D341Med (cell line): ENCODE measurements at regions not wholly inside any gene's neighbourhood (a gene's known extent, or its start where the extent isn't known, plus 50 kb on each side); places are given as distances from the start of the nearest gene placed in this dataset.

Experiments used
- DNase-seq: peaks from one replicate; pipeline ENCODE4 v3.0.0; 2012; ENCODE audit warnings: low spot score

- no peak for DNase-seq
These were observed 1741.8 kb upstream of the CDH9 start for GRCh38 chr5:28780083-28780692.

GRCh38 chr5:28779161-28779754 is 1740.9 kb upstream of the CDH9 start:
- DNase-seq: peak; percentile 51

- no peak for DNase-seq
These were observed 1731.9 kb upstream of the CDH9 start for GRCh38 chr5:28770307-28770706.

DNA sequence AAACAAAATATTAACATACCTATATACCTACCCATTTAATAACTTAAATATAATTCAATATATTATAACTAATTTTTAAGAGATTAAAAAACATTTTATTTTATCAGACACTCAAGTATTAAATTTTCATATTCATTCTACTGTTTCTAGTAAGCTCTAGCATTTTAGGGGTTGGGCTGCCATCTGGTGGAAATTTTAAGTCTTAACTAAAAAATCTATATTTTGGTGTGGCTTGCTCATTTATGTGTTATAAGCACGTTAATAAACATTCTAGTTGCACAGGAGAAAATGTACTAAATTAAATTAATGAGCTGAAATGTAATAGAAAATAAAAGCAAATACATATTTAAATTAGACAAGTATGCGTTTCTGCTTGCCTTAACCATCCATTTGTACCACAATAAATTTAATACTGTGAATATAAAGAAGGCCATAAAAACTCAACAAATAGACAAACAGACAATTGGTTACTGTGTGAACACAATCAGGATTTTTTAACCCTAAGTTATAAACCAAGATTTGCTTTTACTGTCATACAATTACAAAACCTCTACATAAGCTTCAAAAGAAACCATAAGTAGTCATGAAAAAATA is 1728.3 kb upstream of the CDH9 start:
- DNase-seq: peak; percentile 8

DNA sequence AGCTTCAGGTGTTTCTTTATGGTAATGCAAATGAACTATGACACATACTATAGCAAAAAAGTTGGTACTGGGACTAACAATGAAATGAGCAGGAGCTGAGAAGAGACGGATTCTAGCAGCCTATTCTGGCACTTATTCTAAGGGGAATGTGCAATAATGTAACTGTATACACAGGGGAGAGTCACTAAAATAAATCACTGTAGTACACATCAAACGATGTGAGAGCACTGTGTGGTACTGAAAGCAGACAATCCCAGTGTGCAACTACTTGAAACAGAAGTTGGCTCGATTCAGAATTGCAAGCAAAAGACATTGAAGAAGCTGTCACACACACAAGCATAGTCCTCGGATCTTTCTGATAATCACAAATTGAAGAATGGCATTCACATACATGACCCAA is 1713.0 kb upstream of the CDH9 start:
- no peak for DNase-seq

DNA sequence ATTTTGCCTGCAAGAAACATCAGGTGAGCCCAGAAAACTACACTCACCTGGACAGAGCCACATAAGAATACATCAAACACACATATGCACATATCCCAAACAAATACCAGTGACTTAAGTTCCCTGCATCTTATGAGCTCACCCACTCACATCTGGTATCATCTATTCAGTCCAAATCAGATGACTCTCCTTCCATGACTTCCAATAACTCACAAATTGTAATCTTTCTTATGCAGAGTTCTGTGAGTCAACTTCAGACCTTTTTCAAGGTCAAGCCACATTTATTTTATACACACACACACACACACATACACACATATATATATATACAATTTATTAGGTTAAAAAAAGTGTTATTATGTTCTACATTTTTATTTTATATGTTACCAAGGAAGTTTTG is 1711.9 kb upstream of the CDH9 start:
- DNase-seq: no peak

- no peak for DNase-seq
These were observed 1710.1 kb upstream of the CDH9 start for GRCh38 chr5:28748446-28748845.

DNA sequence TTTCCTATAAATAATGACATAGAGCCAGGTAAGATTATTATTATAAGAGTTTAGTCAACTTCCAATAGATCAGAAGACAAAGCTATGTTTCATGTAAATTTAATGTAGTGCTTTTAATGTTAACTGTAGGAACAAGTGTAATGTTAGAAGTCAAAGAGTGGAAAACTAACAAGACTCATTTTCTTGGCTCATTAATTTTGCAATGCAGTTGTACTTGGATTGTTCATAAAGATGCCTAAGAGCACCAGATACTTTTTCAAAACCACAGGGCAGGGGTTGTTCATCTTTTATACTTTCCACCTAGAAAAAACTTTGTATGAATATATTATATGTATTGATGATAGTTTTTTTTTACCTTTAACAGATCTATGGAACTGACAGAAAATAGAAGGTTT is 1705.3 kb upstream of the CDH9 start:
- no peak for DNase-seq

DNA sequence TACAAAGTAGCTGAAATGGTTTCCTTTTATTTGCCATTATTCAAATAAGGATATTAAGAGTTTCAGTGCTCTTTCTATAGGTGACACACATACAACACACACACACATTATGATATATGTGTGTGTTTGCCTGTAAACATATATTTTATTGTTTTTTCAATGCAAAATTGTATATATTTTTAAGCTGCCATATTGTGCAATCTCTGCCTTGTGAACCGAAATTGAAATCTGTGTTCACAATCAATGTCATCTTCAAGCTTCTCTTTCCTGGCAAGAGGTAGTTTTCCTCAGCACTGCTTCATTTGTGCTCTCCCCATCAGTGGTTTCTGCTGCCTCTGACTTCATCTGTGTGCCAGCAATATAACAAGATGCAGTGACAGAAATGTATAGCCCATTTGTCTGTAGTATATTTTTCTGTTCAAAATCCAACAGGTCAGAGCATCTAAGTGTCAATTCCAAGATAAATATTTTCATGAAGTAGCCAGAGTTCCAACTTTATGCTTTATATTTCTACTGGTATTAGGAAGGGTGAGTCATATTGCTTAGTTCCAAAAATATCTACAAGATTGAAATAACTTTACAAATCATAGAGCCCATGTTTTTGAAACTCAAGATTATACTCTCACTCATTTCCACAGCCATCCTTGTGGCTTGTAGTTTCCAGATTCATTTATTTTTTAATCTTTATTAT is 1704.8 kb upstream of the CDH9 start:
- no peak for DNase-seq

GRCh38 chr5:28737682-28738081 is 1699.3 kb upstream of the CDH9 start:
- DNase-seq: no peak

GRCh38 chr5:28737222-28737621 is 1698.8 kb upstream of the CDH9 start:
- no peak for DNase-seq

DNA sequence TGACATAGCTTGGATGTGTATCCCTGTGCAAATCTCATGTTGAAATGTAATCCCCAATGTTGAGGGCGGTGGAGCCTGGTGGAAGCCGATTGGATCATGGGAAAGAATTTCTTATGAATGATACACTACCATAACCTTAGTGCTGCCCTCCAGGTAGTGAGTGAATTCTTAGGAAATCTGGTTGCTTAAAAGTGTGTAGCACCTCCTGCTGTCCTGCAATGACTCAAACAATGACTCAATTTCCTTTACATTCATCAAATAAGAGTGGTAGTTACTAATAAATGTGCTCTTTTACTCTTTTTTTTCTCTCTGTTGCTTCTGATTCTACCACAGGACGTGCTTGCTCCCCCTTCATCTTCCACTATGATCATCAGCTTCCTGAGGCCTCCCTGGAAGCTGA is 1696.0 kb upstream of the CDH9 start:
- DNase-seq: no peak

DNA sequence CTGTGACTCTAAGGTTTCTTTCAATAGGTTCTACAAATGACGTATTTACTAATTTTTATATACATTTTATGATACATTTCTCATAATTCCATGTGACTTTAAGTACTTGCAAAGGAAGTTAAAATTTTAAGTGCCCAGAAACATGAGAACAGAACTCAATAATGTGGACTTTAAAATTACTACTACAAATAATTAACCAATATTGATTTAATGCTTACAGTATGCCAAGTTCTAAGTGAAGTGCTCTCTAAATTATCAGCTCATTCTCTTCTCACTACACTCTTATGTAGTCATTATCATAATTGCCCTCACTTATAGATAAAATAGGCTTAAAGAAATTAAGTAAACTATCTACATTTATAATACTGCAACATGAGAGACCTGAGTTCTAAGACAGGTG is 1690.7 kb upstream of the CDH9 start:
- no peak for DNase-seq

DNA sequence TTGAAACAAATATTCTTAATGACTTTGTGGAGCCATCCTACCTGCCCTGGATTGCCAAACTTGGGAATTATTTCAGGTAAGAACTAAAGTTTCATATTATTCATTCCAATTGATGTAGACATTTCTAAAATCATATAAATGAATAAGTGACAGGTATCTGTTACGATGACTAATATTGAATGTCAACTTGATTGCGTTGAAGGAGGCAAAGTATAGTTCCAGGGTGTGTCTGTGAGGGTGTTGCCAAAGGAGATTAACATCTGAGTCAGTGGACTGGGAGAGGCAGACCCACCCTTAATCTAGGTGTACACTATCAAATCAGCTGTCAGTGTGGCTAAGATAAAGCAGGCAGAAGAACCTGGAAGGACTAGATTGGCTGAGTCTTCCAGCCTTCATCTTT is 1688.4 kb upstream of the CDH9 start:
- DNase-seq: no peak

DNA sequence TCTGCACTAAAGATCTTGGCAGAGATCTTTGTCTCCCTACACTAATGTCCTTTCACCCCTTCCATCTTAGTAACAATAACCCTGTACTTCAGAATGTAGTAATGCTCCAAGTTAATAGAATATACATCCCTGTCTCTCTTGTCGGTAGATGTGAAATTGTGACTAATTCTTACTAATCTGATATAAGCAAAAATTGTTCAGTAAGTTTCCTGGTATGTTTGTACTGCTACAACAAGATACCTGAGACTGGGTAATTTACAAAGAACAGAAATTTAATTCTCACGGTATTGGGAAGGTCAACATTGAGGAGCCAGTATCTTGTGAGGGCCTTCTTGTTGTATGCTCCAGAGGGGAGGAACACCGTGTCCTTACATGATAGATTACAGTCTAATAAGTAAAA is 1686.6 kb upstream of the CDH9 start:
- no peak for DNase-seq

DNA sequence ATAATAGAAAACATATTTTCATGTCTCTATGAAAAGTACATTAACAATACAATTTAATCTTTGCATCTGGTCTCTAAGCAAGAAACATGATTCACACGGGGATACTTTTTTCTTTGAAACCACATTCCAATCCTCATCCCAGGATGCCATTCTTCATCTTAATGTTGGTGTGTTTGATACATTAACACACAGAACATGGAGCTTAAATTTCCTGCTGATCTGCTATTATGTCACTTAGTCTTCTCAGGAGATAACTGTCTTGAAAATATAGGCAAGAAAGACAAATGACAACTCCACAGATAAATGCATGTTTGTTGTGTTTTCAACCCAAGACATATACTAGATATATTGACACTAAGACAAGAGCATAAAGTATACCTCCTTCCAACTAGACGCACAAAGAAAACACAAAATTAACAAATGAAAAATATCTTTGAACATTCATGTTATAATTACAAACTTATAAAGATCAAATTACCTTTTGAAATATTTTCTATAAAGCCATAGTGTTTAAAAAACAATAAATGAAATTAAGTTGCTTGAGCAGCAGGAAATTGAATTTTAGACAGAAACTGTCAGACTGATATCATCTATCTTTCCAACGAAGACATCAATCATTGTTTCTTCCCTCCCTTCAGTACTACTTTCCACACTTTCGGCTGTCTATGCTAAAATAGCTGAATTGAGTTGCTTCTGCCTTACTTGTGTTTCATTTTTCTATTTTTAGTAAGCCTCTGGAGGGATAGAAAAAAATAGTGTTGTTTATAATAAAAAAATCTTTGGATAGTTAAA is 1676.7 kb upstream of the CDH9 start:
- DNase-seq: no peak

GRCh38 chr5:28710360-28710759 is 1672.0 kb upstream of the CDH9 start:
- peak; percentile 10 for DNase-seq

DNA sequence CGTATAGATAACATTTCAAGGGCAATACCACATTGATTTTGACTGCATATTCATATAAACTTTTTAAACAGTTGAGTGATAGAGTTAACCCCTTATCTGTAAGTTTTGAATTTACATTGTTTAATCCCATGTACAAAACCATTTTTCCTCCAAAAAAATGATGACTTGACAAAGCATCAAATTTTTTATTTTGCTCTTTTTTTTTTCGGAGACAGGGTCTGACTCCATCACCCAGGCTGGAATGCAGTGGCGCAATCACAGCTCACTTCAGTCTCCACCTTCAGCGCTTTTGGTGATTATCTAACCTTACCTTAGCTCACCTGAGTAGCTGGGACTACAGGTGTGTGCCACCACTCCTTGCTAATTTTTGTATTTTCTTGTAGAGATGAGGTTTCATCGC is 1670.1 kb upstream of the CDH9 start:
- no peak for DNase-seq

GRCh38 chr5:28707706-28708105 is 1669.3 kb upstream of the CDH9 start:
- no peak for DNase-seq

DNA sequence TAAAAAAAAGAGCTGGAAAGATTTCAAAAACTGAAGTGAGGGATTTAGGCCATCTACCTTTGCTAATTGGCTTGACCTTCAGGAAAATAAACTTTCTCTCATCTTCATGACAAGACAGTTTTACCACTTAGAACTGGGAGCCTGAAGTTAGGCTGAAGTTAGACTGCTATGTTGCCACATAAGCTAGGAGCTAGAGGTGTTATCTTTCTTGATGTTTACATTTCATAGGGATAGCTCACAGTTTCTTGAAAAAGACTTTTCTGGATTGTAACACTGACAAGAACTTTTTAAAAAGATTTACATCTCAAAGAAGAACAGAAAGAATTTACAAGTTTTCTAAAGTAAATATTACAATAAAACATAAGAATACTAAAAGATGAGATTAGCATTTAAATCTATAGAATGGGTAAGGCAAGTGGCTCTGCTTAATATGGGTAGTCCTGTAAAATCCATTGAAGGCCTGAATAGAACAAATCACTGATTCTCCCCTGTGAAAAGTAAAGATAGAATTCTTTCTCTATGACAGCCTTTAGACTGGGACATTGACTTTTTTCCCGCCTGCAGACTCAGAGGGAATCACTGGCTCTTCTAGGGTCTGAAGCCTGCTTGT is 1665.4 kb upstream of the CDH9 start:
- DNase-seq: no peak

DNA sequence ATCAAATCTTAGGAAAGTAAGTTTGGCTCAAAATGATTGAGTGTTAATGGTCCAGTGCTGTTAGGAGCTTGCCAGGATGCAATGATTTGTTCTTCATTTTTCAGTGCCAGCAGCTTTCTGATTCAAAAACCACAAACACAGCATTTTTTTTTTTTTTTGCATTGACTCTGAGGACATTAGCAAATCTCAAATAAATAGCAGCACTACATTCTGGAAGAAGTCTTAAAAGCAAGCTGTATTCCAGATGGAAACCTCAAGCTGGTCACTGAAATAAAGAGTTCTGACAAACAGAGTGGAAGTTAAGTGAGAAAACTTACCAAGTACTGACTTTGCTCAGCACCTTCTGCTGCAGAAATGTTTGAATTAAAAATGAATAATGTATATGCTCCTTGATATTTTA is 1653.1 kb upstream of the CDH9 start:
- DNase-seq: no peak

DNA sequence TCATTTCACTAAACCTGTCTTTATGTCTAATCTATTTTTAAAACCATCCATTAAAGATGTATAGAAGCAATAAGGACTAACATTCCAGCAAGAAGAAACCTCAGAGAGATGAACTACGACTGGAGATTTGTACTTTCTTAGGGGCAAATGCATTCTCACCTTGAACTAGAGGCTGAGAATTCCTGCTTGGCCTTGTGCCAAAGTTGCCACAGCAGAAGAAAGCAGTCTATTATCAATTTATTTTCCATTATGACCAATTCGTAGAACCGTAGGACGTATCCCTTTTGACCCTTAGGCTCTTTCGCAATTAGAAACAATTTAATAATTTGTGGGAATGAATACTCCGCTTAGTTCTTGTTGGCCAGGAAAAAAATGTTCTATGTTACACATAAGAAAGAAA is 1647.4 kb upstream of the CDH9 start:
- no peak for DNase-seq
